ENCODE measurements at regions not wholly inside any gene's neighbourhood (a gene's known extent, or its start where the extent isn't known, plus 50 kb on each side); places are given as distances from the start of the nearest gene placed in this dataset.

- no peak for DNase-seq
- intact Hi-C loops (cut with DNase I, micrococcal nuclease) = no loop called here
- POLR2A ChIA-PET = no interaction called here
These were observed 91.5 kb upstream of the CMC1 start for GRCh38 chr3:28149960-28150359.

GRCh38 chr3:28150465-28151206 is 90.8 kb upstream of the CMC1 start:
- ChIA-PET POLR2A (no interaction called here), CTCF (no interaction called here)
- Mint-ChIP-seq H3K4me3 (no peak overlapping the region), H3K27me3 (no peaks in the 10 kb centered on the region), H3K27ac (no peak overlapping the region), H3K36me3 (ENCODE audit: low read depth) (no peaks in the 10 kb centered on the region), H3K4me1 (ENCODE audit: low read depth) (peaks cover 7% of the 10 kb centered on the region), H3K9me3 (peaks cover 7% of the 10 kb centered on the region)
- no peak overlapping the region for H3K27ac ChIP-seq (ENCODE audit: low read depth in 1 of 2, low read length in 2 of 2)
- DNase-seq (peak in 1 of 14 experiments; percentile 2), ATAC-seq (ENCODE audit: poor library complexity) (no peak)
- no peak overlapping the region for H3K4me3 ChIP-seq (ENCODE audit: low read length)
- intact Hi-C loops (cut with DNase I, micrococcal nuclease) = no loop called here
- H3K27me3 ChIP-seq (ENCODE audit: control insufficient read depth in 1 of 2, insufficient read depth in 2 of 2, low read length in 2 of 2) = no peaks in the 10 kb centered on the region
- no peaks in the 10 kb centered on the region for H3K4me1 ChIP-seq (ENCODE audit: insufficient read depth, low read length)
- no peaks in the 10 kb centered on the region for H3K36me3 ChIP-seq (ENCODE audit: insufficient read depth, low read length)
- TF ChIP-seq CTCF (IDR thresholded peaks at IDR 0.05) = no peak
- no peaks in the 10 kb centered on the region for H3K9me3 ChIP-seq (ENCODE audit: control insufficient read depth in 1 of 2, insufficient read depth in 1 of 2, low read length in 2 of 2)

More at GRCh38 chr3:28149960-28150359, 91.5 kb upstream of the CMC1 start:
- no peaks in the 10 kb centered on the region for H3K36me3 Mint-ChIP-seq (ENCODE audit: low read depth)
- H3K4me1 Mint-ChIP-seq (ENCODE audit: low read depth) = peaks cover 7% of the 10 kb centered on the region
- H3K27me3 Mint-ChIP-seq = no peaks in the 10 kb centered on the region
- Histone ChIP-seq H3K4me1 (ENCODE audit: insufficient read depth, low read length) (no peaks in the 10 kb centered on the region), H3K27ac (ENCODE audit: low read depth in 1 of 2, low read length in 2 of 2) (no peak overlapping the region), H3K36me3 (ENCODE audit: insufficient read depth, low read length) (no peaks in the 10 kb centered on the region), H3K4me3 (ENCODE audit: low read length) (no peak overlapping the region), H3K9me3 (ENCODE audit: control insufficient read depth in 1 of 2, insufficient read depth in 1 of 2, low read length in 2 of 2) (no peaks in the 10 kb centered on the region), H3K27me3 (ENCODE audit: control insufficient read depth in 1 of 2, insufficient read depth in 2 of 2, low read length in 2 of 2) (no peaks in the 10 kb centered on the region)
- CTCF ChIA-PET = interaction anchor here (1.7 kb wide), 1 partner anchor 32 kb away, joined by 3 read pairs; no protein-coding TSS in a partner anchor
- TF ChIP-seq CTCF (IDR thresholded peaks at IDR 0.05) = no peak
- H3K9me3 Mint-ChIP-seq = peaks cover 4% of the 10 kb centered on the region
- no peak for ATAC-seq (ENCODE audit: poor library complexity)
- H3K27ac Mint-ChIP-seq = no peak overlapping the region
- H3K4me3 Mint-ChIP-seq = no peak overlapping the region

- Histone ChIP-seq H3K27ac (ENCODE audit: low read depth in 1 of 2, low read length in 2 of 2) (no peak overlapping the region), H3K27me3 (ENCODE audit: control insufficient read depth in 1 of 2, insufficient read depth in 2 of 2, low read length in 2 of 2) (no peaks in the 10 kb centered on the region), H3K4me1 (ENCODE audit: insufficient read depth, low read length) (no peaks in the 10 kb centered on the region), H3K36me3 (ENCODE audit: insufficient read depth, low read length) (no peaks in the 10 kb centered on the region), H3K9me3 (ENCODE audit: control insufficient read depth in 1 of 2, insufficient read depth in 1 of 2, low read length in 2 of 2) (no peaks in the 10 kb centered on the region), H3K4me3 (ENCODE audit: low read length) (no peak overlapping the region)
- intact Hi-C loops (cut with DNase I, micrococcal nuclease) = no loop called here
- Mint-ChIP-seq H3K9me3 (peaks cover 7% of the 10 kb centered on the region), H3K27ac (no peak overlapping the region), H3K4me3 (no peak overlapping the region), H3K4me1 (ENCODE audit: low read depth) (peaks cover 7% of the 10 kb centered on the region), H3K36me3 (ENCODE audit: low read depth) (no peaks in the 10 kb centered on the region), H3K27me3 (no peaks in the 10 kb centered on the region)
- ATAC-seq (ENCODE audit: poor library complexity) (no peak), DNase-seq (no peak)
- ChIA-PET POLR2A (no interaction called here), CTCF (no interaction called here)
- TF ChIP-seq CTCF (IDR thresholded peaks at IDR 0.05) = no peak
These were observed 90.2 kb upstream of the CMC1 start for GRCh38 chr3:28151207-28151550.
